Superior temporal gyrus (tissue), 1 donor: ENCODE measurements at regions not wholly inside any gene's neighbourhood (a gene's known extent, or its start where the extent isn't known, plus 50 kb on each side); places are given as distances from the start of the nearest gene placed in this dataset.
"Not testable (repeated sequence)": the region's sequence is repeated elsewhere in the genome, so short reads cannot be mapped to it uniquely, and the experiment has no call there.

ENCODE experiments used
- DNase-seq: peaks from one replicate; pipeline ENCODE4 v3.0.0-alpha.2; 2016; ENCODE audit errors: extremely low spot score

DNA sequence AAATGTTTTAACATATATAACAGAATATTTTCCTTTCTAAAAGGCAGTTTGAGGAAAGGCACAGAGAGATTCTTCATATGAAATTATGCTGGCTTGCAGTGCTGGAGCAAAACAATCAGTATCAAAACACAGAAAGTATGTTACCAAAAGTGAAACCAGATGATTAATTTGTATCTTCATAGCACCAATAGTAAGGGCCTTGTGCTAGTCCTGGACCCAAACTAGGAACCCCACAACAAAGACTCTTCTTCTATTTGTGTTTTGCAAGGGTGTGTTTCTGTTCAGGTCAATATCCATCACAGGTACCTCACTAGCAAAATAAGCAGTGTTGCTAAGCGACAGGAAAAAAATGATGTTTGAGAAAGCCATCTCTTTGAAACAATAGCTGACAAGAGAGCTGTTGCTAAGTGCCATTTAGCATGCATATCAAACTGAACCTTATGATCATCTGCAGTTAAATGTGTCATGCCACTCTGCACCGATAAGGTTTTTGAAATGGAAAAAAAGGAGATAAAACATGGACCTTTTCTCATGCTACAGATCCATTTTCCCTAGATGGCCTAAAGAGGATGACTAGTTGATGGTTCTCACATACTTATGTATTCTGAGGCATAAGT lies 196.2 kb upstream of the ALG10 start:
- no peak for DNase-seq

DNA sequence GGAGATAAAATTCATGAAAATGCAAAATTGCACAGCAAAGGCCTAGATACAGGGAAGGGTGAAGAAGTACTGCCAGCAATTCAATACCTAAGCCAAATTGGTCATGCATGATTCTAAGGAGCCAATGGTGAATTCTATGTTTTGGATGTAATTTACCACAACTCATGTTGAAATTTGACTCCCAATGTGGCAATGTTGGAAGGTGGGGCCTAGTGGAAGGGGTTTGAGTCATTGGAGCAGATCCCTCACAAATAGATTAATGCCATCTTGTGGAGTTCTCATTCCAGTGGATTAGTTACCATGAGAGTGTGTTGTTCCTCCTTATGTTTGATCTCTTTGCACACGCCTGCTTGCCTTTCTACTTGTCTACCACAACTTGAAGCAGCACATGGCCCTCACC lies 194.0 kb upstream of the ALG10 start:
- DNase-seq, result no peak

DNA sequence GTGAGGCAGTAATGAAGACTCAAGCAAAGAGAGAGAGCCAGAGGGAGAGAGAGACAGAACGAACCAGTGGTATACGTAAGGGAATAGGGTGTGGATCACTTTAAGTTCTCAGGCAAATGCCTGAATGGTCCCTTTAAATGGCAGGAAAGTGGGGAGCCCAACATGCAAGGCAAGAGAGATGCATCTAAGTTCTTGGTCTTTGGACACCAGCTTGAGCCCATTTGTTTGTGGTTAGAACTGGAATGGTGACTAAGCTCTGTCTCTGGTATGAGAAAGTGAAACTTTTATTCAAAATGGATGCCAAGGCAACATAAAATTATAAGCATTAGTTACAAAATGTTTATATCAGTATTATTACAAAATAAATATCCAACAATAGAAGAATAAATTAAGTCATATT lies 192.2 kb upstream of the ALG10 start:
- DNase-seq, result no peak

- DNase-seq, result no peak
Observed at GRCh38 chr12:33832900-33833299, 189.4 kb upstream of the ALG10 start.

GRCh38 chr12:33834672-33835071 lies 187.6 kb upstream of the ALG10 start:
- no peak for DNase-seq

DNA sequence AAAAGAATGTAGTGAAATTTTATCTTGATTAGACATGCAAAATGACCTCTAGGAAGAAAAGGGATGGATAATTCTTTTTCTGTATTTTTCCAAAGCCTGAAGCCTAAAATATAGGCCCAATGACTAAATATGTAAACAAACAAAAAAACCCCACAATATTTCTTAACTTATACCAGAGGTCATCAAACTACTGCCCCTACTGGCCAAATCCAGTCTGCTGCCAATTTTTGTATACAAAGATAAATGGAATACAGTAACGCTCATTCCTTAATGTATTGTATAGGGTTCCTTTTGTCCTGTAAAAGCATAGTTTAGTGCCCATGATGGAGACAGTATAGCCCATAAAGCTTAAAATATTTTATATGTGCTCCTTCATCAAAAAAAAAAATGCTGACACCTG lies 145.7 kb upstream of the ALG10 start:
- no peak for DNase-seq

DNA sequence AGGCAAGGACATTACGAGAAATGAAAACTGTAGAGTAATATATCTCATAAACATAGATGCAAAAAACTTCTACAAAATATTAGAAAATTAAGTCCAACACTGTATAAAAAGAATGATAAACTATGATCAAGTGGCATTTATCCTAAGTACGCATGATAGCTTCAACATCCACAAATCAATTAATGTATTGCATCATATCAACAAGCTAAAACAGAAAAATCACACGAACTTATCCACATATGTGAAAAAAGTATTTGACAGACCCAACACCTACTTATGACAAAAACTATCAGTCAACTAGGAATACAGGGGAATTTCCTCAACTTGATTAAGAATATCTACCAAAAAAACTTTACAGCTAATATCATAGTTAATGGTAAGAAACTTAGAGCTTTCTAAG lies 129.9 kb upstream of the ALG10 start:
- no peak for DNase-seq

DNA sequence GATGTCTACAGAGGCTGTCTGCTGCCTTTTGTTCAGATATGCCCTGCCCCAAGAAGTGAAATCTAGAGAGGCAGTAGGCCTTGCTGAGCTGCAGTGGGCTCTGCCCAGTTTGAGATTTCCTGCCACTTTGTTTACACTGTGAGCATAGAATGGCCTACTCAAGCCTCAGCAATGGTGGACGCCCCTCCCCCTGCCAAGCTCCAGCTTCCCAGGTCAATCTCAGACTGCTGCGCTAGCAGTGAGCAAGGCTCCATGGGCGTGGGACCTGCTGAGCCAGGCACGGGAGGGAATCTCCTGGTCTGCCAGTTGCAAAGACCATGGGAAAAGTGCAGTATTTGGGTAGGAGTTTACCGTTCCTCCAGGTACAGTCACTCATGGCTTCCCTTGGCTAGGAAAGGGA lies 101.8 kb upstream of the ALG10 start:
- not testable (repeated sequence) for DNase-seq

DNA sequence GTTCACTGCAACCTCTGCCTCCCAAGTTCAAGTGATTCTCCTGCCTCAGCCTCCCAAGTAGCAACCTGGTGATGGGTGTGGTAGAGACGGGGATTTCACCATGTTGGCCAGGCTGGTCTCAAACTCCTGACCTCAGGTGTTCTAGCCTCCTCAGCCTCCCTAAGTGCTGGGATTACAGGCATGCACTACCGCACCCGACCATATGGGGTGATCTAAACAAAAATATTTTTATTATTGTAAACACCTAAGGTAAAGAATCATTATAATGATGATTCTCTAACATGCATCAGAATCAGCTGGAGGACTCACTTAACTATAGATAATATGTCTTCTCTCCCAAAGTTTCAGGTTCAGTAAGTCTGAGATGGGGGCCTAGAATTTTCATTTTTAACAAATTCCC lies 96.2 kb upstream of the ALG10 start:
- DNase-seq, result no peak

DNA sequence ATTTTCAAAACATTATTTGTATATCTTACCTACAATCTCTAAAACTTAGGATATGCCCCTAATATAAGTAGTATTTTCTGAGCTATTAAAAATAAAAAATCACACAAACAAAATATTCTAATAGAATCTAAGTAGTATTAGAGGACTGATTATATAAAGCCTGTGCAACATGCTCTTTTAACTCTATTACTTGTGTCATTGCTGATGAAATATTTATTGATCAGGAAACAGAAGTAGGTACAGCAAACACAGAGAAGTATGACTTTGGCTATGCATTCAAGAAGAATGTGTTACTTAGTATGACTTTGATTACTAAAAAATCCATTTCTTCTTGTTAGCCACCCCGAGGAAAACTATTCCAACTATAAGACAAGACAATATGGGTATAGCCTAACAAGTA lies 84.6 kb upstream of the ALG10 start:
- DNase-seq, result not testable (repeated sequence)

DNA sequence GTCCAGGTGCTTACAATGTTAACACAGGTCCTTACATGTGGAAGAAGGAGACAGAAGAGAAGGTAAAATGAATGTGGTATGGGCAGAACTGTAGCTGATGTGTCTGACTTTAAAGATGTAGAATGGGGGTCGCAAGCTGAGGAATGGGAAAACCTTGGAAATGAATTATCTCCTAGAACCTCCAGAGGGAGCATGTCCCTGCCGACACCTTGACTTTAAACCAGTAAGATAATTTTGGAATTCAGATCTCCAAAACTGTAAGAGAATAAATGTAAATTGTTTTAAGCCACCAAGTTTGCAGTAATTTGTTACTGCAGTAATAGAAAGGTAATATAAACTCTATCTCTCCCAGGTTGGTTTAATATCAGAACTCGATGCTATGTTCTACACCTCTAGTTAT lies 80.1 kb upstream of the ALG10 start:
- DNase-seq, result no peak

DNA sequence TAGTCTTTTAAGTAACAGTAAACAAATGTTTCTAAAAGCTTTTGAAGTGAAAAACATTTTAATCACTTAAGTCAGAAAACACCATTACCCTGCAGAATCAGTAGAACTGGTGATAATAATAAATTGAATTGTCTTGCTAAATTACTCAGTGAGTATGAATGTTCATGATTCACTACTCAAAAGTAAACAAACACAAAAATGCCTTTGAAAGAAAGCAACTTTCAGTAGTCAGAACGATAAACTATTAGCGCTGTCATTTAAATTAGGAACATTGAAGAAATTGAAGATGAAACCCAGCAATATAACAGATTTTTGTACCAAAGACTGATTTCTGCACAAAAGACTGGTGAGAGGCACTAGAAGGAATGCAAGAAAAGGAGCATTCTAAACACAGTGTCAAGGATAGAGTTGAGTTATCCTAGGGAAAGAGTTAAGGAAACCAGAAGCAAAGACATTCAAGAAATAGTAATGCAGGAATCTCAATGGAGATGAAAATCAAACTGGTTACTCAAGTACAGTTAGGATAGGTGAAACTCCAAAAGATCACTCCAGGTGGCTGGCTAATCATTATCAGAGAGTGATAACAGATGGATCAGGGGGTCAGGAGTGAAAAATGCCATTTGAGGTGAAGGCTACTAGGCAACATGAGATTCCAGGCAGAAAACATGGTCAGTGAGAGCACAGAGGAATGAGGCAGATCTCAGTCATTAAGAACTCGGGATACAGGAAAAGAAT lies 77.4 kb upstream of the ALG10 start:
- DNase-seq, result no peak

DNA sequence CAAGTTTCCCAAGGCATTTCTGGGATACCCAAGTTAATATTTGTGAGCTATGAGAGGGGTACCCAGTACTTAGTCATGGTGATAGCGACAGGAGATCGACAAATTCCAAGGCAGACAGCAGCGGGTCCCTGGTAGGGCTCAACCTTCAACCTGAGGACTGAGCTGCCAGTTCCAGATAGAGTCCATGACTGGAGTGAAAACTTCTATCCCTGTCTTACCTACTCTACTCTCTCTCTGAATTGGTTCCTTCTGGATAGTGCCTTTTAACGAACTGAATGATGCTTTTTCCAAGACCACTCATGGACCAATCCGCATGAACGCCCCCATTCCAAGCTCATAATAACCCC lies 76.9 kb upstream of the ALG10 start:
- DNase-seq, result no peak

DNA sequence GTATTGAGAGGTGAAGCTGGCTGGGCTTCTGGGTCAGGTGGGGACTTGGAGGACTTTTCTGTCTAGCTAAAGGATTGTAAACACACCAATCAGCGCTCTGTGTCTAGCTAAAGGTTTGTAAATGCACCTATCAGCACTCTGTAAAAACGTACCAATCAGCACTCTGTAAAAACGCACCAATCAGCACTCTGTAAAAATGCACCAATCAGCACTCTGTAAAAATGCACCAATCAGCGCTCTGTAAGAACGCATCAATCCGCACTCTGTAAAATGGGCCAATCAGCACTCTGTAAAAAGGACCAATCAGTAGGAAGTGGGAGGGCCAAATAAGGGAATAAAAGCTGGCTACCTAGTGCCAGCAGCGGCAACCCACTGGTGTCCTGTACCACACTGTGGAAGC lies 56.1 kb upstream of the ALG10 start:
- DNase-seq, result not testable (repeated sequence)

DNA sequence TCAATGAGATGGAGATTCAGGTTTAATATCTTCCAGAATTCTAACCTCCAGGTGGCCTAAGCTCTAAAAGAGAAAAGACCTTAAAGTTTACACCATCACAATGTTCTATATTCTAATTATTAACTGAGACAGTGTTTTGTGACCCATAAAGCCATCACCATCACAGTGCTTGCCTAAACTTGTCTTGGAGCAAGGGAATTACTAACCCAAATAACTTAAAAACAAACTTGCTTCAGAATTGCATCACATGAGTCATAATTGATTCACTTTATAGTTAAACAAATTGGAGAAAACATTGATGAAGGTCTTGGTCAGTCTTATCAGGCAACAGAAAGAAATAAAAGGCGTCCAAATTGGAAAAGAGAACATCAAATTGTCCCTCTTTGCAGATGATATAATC lies 54.5 kb upstream of the ALG10 start:
- no peak for DNase-seq
